ENCODE measurements at regions not wholly inside any gene's neighbourhood (a gene's known extent, or its start where the extent isn't known, plus 50 kb on each side); places are given as distances from the start of the nearest gene placed in this dataset.

DNA sequence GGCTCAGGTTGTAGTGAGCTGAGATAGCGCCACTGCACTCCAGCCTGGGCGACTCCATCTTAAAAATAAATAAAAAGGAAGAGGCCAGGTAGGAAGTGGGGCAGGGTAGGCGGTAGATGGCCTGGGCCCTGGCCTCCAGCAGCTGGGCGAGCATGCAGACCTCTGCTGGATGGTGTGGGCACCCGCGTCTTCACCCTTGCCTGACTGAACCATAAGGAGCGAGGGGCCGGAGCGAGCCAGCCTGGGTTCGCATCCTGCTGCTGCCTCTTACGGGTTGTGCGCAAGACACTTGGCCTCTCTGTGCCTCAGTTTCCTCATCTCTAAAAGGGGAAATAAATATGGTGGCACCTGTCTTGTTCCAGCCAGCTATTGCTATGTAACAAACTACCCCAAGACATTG, 146.1 kb upstream of the GSE1 start:
- TF ChIP-seq, protein P1, sequence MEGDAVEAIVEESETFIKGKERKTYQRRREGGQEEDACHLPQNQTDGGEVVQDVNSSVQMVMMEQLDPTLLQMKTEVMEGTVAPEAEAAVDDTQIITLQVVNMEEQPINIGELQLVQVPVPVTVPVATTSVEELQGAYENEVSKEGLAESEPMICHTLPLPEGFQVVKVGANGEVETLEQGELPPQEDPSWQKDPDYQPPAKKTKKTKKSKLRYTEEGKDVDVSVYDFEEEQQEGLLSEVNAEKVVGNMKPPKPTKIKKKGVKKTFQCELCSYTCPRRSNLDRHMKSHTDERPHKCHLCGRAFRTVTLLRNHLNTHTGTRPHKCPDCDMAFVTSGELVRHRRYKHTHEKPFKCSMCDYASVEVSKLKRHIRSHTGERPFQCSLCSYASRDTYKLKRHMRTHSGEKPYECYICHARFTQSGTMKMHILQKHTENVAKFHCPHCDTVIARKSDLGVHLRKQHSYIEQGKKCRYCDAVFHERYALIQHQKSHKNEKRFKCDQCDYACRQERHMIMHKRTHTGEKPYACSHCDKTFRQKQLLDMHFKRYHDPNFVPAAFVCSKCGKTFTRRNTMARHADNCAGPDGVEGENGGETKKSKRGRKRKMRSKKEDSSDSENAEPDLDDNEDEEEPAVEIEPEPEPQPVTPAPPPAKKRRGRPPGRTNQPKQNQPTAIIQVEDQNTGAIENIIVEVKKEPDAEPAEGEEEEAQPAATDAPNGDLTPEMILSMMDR (conservative IDR thresholded peaks at IDR 0.05; ENCODE audit: low read depth, low read length): no peak
- TF ChIP-seq CHD1 (IDR thresholded peaks at IDR 0.05; ENCODE audit: low read depth, low read length) (no peak), POLR2A (IDR thresholded peaks at IDR 0.05; ENCODE audit: low read depth, low read length) (no peak), FOS (IDR thresholded peaks at IDR 0.05; ENCODE audit: low read depth, low read length) (no peak), BHLHE40 (IDR thresholded peaks at IDR 0.05; ENCODE audit: low read depth, low read length) (no peak), NFE2L2 (IDR thresholded peaks at IDR 0.05; ENCODE audit: low read depth, low read length) (no peak)
- TF ChIP-seq, protein P2, sequence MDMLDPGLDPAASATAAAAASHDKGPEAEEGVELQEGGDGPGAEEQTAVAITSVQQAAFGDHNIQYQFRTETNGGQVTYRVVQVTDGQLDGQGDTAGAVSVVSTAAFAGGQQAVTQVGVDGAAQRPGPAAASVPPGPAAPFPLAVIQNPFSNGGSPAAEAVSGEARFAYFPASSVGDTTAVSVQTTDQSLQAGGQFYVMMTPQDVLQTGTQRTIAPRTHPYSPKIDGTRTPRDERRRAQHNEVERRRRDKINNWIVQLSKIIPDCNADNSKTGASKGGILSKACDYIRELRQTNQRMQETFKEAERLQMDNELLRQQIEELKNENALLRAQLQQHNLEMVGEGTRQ (IDR thresholded peaks at IDR 0.05; ENCODE audit: low read depth, low read length): no peak

Data from IMR-90 (cell line).